SK-N-MC (cell line): ENCODE measurements at regions not wholly inside any gene's neighbourhood (a gene's known extent, or its start where the extent isn't known, plus 50 kb on each side); places are given as distances from the start of the nearest gene placed in this dataset.

ENCODE experiments used
- EZH2 ChIP-seq: fragments of 200-600 bp; sonication (generic); IDR thresholded peaks from one replicate; pipeline ENCODE4 v1.6.1; 2017; ENCODE audit warnings: antibody characterized with exemption
- POLR2AphosphoS5 ChIP-seq: IDR thresholded peaks from 2 replicates; pipeline ENCODE4 v1.6.1; 2012; ENCODE audit warnings: mild to moderate bottlenecking, low read depth, low read length, borderline replicate concordance

DNA sequence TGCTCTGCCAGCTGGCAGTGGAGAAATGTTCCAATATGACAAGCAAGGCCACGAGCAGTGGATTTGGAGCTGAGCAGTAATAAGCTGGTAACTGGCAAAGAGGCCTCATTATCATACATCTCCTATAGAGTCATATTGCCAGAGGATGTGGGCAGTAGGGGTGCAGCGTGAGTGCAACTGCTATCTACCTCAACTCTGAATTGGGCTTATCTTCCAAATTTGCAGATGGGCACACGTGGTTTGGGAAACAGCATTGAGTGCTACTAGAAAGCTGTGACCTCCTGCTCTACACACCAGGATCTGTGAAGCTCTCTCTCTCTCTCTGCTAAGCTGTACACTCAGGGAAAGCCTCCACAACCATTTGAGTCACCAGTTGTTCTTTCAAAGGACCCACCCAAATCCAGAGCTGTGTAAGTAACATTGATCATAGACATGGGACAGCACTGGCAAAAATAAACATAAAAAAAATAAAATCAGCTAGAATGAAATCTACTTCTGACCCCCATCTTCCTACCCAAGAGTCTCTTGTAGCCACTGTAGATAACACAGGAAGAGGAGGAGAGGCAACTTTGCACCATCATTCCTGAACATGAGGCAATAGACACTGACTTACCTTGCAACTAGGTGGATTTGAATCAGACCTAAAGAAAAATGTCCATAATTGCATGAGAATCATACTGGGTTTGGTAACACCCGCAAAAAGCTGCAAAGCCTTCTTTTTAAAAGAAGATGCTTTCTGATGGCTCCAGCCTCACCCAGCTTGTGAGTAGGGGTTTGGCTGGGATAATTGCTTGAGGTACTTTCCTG is 82.9 kb upstream of the THBS1 start:
- TF ChIP-seq EZH2 (no peak), POLR2AphosphoS5 (no peak)
